Mucosa of stomach (tissue), 1 donor: ENCODE measurements at regions not wholly inside any gene's neighbourhood (a gene's known extent, or its start where the extent isn't known, plus 50 kb on each side); places are given as distances from the start of the nearest gene placed in this dataset.

Experiments used
- H3K27me3 ChIP-seq: one replicate; pipeline ENCODE4 v1.7.0; 2013; ENCODE audit warnings: mild to moderate bottlenecking, low read length; ENCODE audit not compliant: control insufficient read depth, insufficient read depth
- H3K36me3 ChIP-seq: one replicate; pipeline ENCODE4 v1.7.0; 2013; ENCODE audit warnings: low read length; ENCODE audit not compliant: control insufficient read depth, insufficient read depth
- H3K4me1 ChIP-seq: one replicate; pipeline ENCODE4 v1.7.0; 2013; ENCODE audit warnings: mild to moderate bottlenecking, low read length; ENCODE audit not compliant: control insufficient read depth, insufficient read depth
- H3K4me3 ChIP-seq: one replicate; pipeline ENCODE4 v1.7.0; 2013; ENCODE audit warnings: low read length
- H3K9ac ChIP-seq: one replicate; pipeline ENCODE4 v1.7.0; 2013; ENCODE audit warnings: mild to moderate bottlenecking, low read length, moderate library complexity
- H3K9me3 ChIP-seq: one replicate; pipeline ENCODE4 v1.7.0; 2013; ENCODE audit warnings: mild to moderate bottlenecking, low read length, moderate library complexity; ENCODE audit not compliant: control insufficient read depth
- donor health status: Pancreatic carcinoma.

GRCh38 chr4:1472911-1473518, 66.8 kb upstream of the NKX1-1 start:
- Histone ChIP-seq H3K36me3 (no peaks in the 10 kb centered on the region), H3K4me1 (no peaks in the 10 kb centered on the region), H3K9me3 (no peaks in the 10 kb centered on the region), H3K4me3 (no peak overlapping the region), H3K9ac (no peak overlapping the region), H3K27me3 (peaks cover 39% of the 10 kb centered on the region)

GRCh38 chr4:1472148-1472797, 66.0 kb upstream of the NKX1-1 start:
- Histone ChIP-seq H3K9ac (no peak overlapping the region), H3K4me1 (no peaks in the 10 kb centered on the region), H3K9me3 (no peaks in the 10 kb centered on the region), H3K36me3 (no peaks in the 10 kb centered on the region), H3K27me3 (peaks cover 39% of the 10 kb centered on the region), H3K4me3 (no peak overlapping the region)

- no peaks in the 10 kb centered on the region for H3K4me1 ChIP-seq
- peaks cover 39% of the 10 kb centered on the region for H3K27me3 ChIP-seq
- H3K4me3 ChIP-seq: no peak overlapping the region
- H3K9me3 ChIP-seq: no peaks in the 10 kb centered on the region
- no peaks in the 10 kb centered on the region for H3K36me3 ChIP-seq
- no peak overlapping the region for H3K9ac ChIP-seq
Measured at GRCh38 chr4:1471443-1472147, 65.4 kb upstream of the NKX1-1 start.

GRCh38 chr4:1470816-1471442, 64.7 kb upstream of the NKX1-1 start:
- no peak overlapping the region for H3K9ac ChIP-seq
- no peaks in the 10 kb centered on the region for H3K4me1 ChIP-seq
- H3K36me3 ChIP-seq: no peaks in the 10 kb centered on the region
- H3K9me3 ChIP-seq: no peaks in the 10 kb centered on the region
- peaks cover 42% of the 10 kb centered on the region for H3K27me3 ChIP-seq
- H3K4me3 ChIP-seq: no peak overlapping the region

- Histone ChIP-seq H3K27me3 (peaks cover 42% of the 10 kb centered on the region), H3K9ac (no peak overlapping the region), H3K4me1 (no peaks in the 10 kb centered on the region), H3K9me3 (no peaks in the 10 kb centered on the region), H3K36me3 (no peaks in the 10 kb centered on the region), H3K4me3 (no peak overlapping the region)
Measured at GRCh38 chr4:1470393-1470670, 64.1 kb upstream of the NKX1-1 start.

GRCh38 chr4:1469607-1470392, 63.6 kb upstream of the NKX1-1 start:
- H3K9ac ChIP-seq: no peak overlapping the region
- no peaks in the 10 kb centered on the region for H3K36me3 ChIP-seq
- H3K9me3 ChIP-seq: no peaks in the 10 kb centered on the region
- H3K4me3 ChIP-seq: no peak overlapping the region
- H3K27me3 ChIP-seq: peaks cover 39% of the 10 kb centered on the region
- no peaks in the 10 kb centered on the region for H3K4me1 ChIP-seq

- no peak overlapping the region for H3K4me3 ChIP-seq
- H3K9me3 ChIP-seq: no peaks in the 10 kb centered on the region
- H3K4me1 ChIP-seq: no peaks in the 10 kb centered on the region
- H3K27me3 ChIP-seq: peaks cover 39% of the 10 kb centered on the region
- H3K9ac ChIP-seq: no peak overlapping the region
- H3K36me3 ChIP-seq: no peaks in the 10 kb centered on the region
Measured at GRCh38 chr4:1469043-1469442, 62.8 kb upstream of the NKX1-1 start.

- no peak overlapping the region for H3K4me3 ChIP-seq
- H3K27me3 ChIP-seq: peaks cover 33% of the 10 kb centered on the region
- no peaks in the 10 kb centered on the region for H3K36me3 ChIP-seq
- H3K9me3 ChIP-seq: no peaks in the 10 kb centered on the region
- H3K4me1 ChIP-seq: no peaks in the 10 kb centered on the region
- H3K9ac ChIP-seq: no peak overlapping the region
Measured at GRCh38 chr4:1467581-1468458, 61.6 kb upstream of the NKX1-1 start.

GRCh38 chr4:1466863-1467165, 60.6 kb upstream of the NKX1-1 start:
- peaks cover 29% of the 10 kb centered on the region for H3K27me3 ChIP-seq

GRCh38 chr4:1466034-1466862, 60.0 kb upstream of the NKX1-1 start:
- Histone ChIP-seq H3K4me3 (no peak overlapping the region), H3K9me3 (no peaks in the 10 kb centered on the region), H3K27me3 (peaks cover 29% of the 10 kb centered on the region), H3K36me3 (no peaks in the 10 kb centered on the region), H3K4me1 (no peaks in the 10 kb centered on the region), H3K9ac (no peak overlapping the region)

More at GRCh38 chr4:1466863-1467165, 60.6 kb upstream of the NKX1-1 start:
- H3K9ac ChIP-seq: no peak overlapping the region
- no peaks in the 10 kb centered on the region for H3K9me3 ChIP-seq
- no peaks in the 10 kb centered on the region for H3K36me3 ChIP-seq
- no peak overlapping the region for H3K4me3 ChIP-seq
- no peaks in the 10 kb centered on the region for H3K4me1 ChIP-seq
